GM18520 (cell line): ENCODE measurements at regions not wholly inside any gene's neighbourhood (a gene's known extent, or its start where the extent isn't known, plus 50 kb on each side); places are given as distances from the start of the nearest gene placed in this dataset.
"Not testable (repeated sequence)": the region's sequence is repeated elsewhere in the genome, so short reads cannot be mapped to it uniquely, and the experiment has no call there.

Experiments
- ATAC-seq: cut with Tn5 transposase; IDR thresholded peaks from one replicate; pipeline ENCODE4 v1.9.1; 2021; ENCODE audit not compliant: unreplicated experiment

DNA sequence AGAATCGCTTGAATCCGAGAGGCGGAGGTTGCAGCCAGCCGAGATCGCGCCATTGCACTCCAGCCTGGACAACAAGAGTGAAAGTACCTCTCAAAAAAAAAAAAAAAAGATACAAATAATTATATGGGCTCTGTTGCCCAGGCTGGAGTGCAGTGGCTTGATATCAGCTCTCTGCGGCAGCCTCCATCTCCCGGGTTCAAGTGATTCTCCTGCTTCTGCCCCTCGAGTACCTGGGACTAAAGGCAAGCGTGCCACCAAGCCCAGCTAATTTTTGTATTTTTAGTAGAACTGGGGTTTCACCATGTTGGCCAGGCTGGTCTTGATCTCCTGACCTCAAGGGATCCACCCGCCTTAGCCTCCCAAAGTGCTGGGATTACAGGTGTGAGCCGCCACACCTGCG lies 197.8 kb downstream of the ALG10 start:
- not testable (repeated sequence) for ATAC-seq

DNA sequence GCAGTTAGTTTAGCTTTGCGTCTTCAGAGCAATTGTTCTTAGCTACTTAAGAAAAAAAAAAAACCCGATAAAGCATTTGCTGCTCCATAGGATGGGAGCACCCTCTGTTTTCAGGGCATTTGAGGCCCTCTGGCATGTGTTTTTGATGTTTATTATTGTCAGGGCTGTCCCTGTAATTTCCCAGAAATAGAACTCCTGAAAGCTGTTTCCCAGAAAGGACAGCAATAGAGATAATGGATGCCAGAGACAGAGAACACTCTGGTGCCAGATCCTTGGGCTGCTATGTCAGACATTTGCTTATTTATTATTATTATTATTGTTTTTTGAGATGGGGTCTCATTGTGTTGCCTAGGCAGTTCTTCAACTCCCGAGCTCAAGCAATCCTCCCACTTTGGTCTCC lies 201.3 kb downstream of the ALG10 start:
- no peak for ATAC-seq

DNA sequence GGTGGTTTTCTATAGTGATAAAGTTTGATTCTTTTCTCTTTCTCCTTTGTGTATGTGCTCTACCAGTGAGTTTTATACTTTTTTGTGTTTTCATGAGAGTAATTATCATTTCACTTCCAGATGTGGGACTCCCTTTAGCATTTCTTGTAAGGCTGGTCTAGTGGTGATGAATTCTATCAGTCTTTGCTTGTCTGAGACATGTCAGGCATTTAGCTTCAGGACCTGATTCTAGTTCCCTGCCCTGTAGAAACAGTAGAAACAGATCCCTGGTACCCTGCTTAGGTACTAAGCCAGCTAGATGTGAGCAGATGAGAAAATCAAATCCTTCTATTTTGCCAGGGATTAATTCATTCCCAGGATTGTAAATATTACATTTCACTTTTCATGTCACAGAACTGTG lies 203.7 kb downstream of the ALG10 start:
- ATAC-seq: not testable (repeated sequence)

DNA sequence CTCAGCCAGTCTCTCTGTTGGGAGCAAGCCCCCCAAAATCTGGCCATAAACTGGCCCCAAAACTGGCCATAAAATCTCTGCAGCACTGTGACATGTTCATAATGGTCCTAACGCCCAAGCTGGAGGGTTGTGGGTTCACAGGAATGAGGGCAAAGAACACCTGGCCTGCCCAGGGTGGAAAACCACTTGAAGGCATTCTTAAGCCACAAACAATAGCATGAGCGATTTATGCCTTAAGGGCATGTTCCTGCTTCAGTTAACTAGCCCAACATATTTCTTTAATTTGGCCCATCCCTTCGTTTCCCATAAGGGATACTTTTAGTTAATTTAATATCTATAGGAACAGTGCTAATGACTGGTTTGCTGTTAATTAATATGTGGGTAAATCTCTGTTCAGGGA lies 205.8 kb downstream of the ALG10 start:
- ATAC-seq: not testable (repeated sequence)

DNA sequence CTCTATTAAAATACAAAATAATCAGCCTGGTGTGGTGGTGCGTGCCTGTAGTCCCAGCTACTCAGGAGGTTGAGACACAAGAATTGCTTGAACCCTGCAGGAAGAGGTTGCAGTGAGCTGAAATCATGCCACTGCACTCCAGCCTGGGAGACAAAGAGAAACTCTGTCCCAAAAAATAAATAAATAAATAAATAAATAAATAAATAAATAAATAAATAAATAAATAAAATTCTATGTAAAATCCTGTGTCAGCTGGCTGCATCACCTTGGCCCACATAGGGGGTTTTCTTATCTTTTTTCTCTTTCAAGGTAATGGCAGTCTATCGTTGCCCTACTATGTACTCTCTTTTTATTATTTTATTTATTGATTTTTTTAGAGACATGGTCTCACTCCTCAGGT lies 206.7 kb downstream of the ALG10 start:
- not testable (repeated sequence) for ATAC-seq

DNA sequence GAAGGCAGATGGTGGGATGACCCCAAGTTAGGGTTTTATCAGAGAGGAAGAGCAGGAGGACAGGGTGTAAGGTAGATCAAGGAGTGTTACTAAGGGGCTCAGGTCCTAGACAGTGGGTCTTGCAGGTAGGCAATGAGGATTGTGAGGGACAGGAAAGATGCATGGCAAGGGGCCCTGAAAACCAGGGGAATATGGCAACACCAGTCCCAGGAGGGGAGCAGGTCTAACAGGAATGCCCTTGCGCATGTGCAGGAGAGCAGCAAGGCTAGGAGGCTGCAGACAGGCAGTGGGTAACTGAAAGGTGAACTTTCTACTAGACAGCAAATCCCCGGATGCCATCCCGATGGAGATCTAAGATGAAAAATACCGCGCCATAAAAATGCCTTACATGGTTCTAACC lies 211.3 kb downstream of the ALG10 start:
- no peak for ATAC-seq

DNA sequence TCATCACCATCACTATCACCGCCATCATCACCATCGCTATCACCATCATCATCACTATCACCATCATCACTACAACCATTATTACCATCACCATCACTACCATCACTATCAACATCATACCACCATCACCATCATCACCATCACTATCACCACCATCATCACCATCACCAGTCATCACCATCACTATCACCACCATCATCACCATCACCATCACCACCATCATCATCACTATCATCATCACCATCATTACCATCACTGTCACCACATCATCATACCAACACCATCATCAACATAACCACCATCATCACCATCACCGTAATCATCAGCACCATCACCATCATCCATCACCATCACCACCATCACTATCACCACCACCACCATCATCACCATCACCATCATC lies 213.8 kb downstream of the ALG10 start:
- no peak for ATAC-seq

DNA sequence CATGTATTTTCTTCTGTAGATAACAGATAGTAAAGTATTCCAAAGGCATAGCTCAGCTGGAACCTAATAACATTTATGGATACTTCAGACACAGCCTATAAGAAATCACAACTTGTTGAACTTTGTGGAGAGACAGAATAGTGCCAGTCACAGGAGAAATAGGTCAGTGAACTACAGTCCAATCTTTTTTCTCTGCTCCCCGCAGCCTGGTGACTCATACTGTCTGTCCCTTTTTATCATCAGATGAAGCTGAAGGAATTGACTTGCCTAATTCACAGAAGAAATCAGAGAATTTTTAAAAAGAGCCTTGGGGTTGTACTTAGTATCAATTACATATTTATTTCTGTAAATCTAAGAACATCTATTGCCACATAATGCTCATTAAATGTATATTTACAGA lies 222.3 kb downstream of the ALG10 start:
- ATAC-seq: no peak

DNA sequence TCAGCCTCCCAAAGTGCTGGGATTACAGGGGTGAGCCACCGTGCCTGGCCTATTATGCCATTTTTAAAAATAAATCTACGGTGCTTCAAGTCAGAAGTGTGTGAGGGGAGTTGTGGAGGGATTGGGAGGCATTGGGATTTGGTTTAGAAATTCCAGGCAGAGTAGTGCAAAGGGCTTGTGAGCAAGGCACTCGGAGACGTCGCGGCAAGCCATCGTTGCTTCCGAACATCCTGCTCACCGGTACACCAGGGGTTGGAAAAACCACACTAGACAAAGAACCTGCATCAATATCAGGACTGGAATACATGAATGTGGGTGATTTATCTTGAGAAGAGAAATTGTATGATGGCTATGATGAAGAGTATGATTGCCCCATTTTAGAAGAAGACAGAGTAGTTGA lies 227.0 kb downstream of the ALG10 start:
- ATAC-seq: no peak

DNA sequence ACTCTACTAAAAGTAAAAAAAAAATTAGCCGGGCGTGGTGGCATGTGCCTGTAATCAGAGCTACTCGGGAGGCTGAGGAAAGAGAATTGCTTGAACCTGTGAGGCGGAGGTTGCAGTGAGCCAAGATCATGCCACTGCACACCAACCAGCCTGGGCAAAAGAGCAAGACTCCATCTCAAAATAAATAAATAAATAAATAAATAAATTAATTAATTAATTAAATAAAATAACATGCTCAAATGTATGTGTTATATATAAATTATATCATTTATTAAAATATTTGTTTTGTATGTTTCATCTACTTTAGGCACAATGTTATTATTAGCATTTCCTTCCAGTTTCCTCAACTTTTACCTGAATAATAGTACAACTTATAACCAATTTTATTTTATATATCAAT lies 229.6 kb downstream of the ALG10 start:
- not testable (repeated sequence) for ATAC-seq

DNA sequence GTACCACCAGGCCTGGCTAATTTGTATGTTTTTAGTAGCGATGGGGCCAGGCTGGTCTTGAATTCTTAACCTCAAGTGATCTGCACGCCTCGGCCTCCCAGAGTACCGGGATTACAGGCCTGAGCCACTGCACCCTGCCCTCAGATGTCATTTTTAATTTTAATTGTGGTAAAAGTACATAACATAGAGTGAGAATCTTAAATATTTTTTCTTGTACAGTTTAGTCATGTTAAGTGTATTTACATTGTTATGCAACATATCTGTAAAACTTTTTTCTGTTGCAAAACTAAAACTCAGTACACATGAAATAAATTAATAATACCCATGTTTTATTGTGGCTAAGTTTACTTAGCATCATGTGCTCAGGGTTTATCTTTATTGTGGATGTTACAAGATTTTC lies 231.4 kb downstream of the ALG10 start:
- ATAC-seq: no peak

DNA sequence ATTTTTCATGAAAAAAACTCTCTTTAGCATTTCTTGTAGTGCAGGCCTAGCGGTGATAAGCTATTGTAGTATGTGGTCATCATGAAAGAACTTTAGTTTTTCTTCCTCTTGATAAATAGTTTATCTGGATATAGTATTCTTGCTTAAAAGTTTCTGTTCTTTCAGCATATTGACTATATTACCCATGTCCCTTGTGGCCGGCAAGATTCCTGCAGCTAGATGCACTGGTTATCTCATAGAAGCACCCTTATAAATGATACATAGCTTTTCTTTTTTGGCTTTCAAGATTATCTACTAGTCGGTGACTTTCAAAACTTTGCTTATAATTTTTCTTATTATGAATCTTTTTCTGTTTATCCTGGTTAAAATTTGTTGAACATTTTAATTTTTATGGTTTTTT lies 234.8 kb downstream of the ALG10 start:
- ATAC-seq: no peak

DNA sequence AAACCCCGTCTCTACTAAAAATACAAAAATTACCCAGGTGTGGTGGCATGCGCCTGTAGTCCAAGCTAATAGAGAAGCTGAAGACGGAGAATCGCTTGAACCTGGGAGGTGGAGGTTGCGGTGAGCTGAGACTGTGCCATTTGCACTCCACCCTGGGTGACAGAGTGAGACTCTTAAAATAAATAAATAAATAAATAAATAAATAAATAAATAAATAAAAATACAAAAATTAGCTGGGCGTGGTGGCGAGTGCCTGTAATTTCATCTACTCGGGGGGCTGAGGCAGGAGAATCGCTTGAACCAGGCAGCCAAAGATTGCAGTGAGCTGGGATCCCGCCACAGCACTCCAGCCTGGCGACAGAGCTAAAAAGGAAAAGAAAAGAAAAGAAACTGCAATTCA lies 239.8 kb downstream of the ALG10 start:
- not testable (repeated sequence) for ATAC-seq

DNA sequence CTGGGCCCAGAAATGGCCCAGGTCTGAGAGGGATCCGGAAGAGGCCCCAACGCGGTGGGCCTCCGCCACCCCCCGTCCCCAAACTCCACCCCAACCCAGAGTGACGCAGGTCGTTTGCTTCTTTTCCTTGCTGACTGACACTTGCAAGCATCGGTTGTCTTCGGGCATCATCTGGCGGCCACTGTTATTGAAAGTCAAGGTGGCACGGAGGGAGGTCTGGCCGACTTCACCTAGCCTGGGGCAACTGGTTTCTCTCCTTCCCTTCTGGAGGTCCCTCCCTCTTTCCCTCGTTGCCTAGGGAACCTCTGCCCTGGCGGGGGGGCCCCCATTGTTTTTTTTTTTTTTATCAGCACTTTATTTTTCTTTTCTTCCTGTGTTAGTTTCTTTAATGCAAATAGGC lies 241.8 kb downstream of the ALG10 start:
- no peak for ATAC-seq

DNA sequence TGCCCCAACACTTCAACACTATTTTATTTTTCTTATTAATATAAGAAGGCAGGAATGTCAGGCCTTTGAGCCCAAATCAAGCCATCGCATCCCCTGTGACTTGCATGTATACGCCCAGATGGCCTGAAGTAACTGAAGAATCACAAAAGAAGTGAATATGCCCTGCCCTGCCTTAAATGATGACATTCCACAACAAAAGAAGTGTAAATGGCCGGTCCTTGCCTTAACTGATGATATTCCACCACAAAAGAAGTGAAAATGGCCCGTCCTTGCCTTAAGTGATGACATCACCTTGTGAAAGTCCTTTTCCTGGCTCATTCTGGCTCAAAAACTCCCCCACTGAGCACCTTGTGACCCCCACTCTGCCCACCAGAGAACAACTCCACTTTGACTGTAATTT lies 251.4 kb downstream of the ALG10 start:
- ATAC-seq: not testable (repeated sequence)

DNA sequence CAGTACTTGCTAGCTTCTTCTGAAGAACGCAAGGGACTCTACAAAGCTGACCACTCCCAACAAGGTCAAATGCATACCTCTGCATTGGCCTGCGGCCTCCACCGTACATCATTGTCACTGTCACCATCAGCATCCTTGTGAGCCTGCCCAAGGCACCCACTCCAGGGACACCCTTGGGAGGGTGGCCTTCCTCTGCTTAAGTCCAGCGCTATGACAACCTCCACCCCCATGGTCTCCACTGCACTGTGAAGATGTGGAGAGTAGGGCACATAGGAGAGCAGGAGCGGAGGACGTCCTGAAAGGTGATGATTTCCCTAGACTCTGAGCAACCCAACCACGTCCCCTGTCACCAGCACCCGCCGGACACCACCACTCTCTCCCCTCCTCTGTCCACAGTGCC lies 252.8 kb downstream of the ALG10 start:
- ATAC-seq: no peak

DNA sequence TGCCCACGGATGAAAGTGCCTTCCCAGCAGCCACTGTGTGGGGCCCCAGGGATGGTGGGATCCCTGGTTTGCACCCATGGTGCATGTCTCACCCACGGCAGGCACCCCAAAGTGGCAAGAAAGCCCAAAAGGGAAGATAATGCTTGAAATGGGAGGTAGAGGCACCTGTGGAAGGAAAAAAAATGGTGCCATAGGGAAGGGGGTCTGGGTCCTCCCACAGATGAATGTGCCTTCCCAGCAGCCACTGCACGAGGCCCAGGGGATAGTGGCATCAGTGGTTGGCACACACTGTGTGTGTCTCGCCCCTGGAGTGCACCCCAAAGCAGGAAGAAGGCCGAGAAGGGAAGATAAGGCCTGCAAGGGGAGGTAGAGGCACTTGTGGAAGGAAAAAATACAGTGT lies 264.2 kb downstream of the ALG10 start:
- no peak for ATAC-seq

DNA sequence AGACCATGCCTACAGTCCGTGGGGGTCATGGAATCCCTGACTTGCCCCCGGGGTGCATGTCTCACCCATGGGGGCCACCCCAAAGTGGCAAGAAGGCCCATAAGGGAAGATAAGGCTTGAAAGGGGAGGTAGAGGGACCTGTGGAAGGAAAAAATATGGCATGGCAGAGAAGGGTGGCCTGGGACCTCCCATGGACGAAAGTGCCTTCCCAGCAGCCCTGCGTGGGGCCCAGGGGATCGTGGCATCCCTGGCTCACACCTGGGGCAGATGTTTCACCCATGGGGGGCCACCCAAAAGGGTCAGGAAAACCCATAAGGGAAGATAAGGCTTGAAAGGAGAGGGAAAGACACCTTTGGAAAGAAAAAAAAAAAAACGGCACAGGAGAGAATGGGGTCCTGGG lies 264.6 kb downstream of the ALG10 start:
- no peak for ATAC-seq

DNA sequence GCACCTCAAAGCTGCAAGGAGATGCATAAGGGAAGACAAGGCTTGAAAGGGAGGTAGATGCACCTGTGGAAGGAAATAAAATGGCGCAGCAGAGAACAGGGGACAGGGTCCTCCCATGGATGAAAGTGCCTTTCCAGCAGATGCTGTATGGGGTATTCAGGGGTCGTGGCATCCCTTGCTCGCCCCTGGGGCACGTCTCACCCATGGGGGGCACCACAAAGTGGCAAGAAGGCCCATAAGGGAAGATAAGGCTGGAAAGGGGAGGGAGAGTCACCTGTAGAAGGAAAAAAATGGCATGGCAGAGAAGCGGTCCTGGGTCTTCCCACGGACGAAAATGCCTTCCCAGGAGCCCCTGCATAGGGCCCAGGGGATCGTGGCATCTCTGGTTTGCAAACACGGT lies 265.1 kb downstream of the ALG10 start:
- ATAC-seq: no peak

DNA sequence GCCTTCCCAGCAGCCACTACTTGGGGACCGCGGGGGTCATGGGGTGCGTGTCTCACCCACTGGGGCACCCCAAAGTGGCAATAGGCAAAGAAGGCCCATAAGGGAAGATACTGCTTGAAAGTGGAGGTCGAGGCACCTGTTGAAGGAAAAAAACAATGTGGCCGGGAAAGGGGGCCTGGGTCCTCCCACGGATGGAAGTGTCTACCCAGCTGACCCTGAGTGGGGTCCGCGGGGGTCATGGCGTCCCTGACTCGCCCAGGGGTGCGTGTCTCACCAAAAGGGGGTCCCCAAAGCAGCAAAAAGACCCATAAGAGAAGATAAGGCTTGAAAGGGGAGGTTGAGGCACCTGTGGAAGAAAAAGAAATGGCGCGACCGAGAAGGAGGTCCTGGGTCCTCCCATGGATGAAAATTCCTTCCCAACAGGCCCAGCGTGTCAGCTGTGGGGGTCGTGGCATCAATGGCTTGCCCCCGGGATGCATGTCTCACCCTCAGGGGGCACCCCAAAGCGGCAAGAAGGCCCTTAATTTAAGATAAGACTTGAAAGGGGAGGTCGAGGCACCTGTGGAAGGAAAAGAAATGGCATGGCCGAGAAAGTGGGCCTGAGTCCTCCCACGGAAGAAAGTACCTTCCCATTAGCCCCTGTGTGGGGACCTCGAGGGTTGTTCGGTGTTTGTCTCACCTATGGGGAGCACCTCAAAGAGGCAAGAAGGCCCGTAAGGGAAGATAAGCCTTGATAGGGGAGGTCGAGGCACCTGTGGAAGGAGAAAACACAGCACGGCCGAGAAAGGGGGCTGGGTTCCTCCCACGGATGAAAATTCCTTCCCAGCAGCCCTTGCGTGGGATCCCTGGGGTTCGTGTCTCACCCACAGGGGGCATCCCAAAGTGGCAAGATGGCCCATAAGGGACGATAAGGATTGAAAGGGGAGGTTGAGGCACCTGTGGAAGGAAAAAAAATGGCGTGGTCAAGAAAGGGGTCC lies 266.0 kb downstream of the ALG10 start:
- no peak for ATAC-seq

DNA sequence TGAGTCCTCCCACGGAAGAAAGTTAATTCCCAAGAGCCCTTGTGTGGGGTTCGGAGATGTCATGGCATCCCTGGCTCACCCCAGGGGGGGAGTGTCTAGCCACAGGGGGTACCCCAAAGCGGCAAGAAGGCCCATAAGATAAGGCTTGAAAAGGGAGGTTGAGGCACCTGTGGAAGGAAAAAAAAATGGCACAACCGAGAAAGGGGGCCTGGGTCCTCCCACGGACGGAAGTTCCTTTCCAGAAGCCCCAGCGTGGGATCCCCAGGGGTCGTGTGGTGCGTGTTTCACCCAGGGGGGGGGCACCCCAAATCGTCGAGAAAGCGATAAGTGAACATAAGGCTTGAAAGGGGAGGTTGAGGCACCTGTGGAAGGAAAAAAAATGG lies 266.7 kb downstream of the ALG10 start:
- ATAC-seq: no peak

DNA sequence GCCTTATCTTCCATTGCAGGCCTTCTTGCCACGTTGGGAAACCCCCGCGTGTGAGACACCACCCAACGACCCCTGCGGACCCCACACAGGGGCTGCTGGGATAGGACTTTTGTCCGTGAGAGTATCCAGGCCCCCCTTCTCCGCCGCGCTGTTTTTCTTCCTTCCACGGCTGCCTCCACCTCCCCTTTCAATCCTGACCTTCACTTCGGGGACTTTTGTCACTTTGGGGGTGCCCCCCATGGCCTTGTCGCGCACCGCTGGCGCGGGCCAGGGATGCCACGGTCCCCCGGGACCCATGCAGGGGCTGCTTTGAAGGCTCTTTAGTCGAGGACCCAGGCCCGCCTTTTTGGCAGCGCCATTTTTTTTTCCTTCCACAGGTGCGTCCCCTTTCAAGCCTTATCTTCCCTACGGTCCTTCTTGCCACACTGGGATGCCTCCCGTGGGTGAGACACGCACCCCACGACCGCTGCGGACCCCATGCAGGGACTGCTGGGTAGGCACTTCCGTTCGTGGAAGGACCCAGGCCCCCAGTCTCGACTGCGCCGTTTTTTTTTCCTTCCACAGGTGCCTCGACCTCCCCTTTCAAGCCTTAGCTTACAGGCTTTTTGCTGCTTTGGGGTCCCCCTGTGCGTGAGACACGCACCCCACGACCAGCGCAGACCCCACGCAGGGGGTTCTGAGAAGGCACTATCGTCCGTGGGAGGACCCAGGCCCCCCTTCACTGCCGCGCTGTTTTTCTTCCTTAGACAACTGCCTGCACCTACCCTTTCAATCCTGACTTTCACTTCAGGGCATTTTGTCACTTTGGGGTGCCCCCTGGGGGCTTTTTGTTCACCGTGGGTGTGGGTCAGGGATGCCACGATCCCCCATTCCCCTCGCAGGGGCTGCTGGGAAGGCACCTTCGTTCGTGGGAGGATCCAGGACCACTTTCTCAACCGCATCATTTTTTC lies 267.4 kb downstream of the ALG10 start:
- ATAC-seq: no peak
